Tibial artery (tissue), 4 donors: ENCODE measurements at regions not wholly inside any gene's neighbourhood (a gene's known extent, or its start where the extent isn't known, plus 50 kb on each side); places are given as distances from the start of the nearest gene placed in this dataset.
"Not testable (repeated sequence)": the region's sequence is repeated elsewhere in the genome, so short reads cannot be mapped to it uniquely, and the experiment has no call there.

Experiments
- DNase-seq, 2 donors: peaks; one replicate each; pipeline ENCODE4 v3.0.0-alpha.2; 2019
- H3K27ac ChIP-seq, 2 donors: fragments of 200-600 bp; sonication (generic) in 1 of 2; 1 replicate in 1 of 2; 2 replicates in 1 of 2; pipeline ENCODE4 v1.5.1; 2018 to 2019; ENCODE audit warnings: mild to moderate bottlenecking in 1 of 2
- H3K27me3 ChIP-seq, 2 donors: fragments of 200-600 bp; sonication (generic) in 1 of 2; one replicate each; pipeline versions ENCODE4 v1.5.1 to v1.6.0; 2016 to 2019
- H3K36me3 ChIP-seq, 3 donors: fragments of 200-600 bp; sonication (generic) in 2 of 3; one replicate each; pipeline ENCODE4 v1.5.1; 2016 to 2019; ENCODE audit warnings: mild to moderate bottlenecking in 2 of 3
- H3K4me1 ChIP-seq, 4 donors: fragments of 200-600 bp; sonication (generic) in 2 of 4; 1 replicate in 3 of 4; 2 replicates in 1 of 4; pipeline ENCODE4 v1.5.1; 2016 to 2019
- H3K4me3 ChIP-seq, 2 donors: fragments of 200-600 bp; sonication (generic) in 1 of 2; 1 replicate in 1 of 2; 2 replicates in 1 of 2; pipeline ENCODE4 v1.5.1; 2018 to 2019; ENCODE audit warnings: mild to moderate bottlenecking in 2 of 2
- H3K9me3 ChIP-seq, 3 donors: fragments of 200-600 bp; sonication (generic) in 1 of 3; one replicate each; pipeline ENCODE4 v1.5.1; 2016 to 2019
- intact Hi-C: fragments of 100-400 bp; cut with DNase I; formaldehyde crosslinking; loops from one replicate; pipeline ENCODE4 v1.15.0; 2023; ENCODE audit warnings: low total_unique reads
- TF ChIP-seq, protein P1 (sequence below), 2 experiments: fragments of 200-600 bp in 1 of 2; fragments of 450-650 bp in 1 of 2; IDR thresholded peaks; one replicate each; pipeline ENCODE4 v1.5.1; 2017 to 2019; ENCODE audit warnings: antibody characterized with exemption in 2 of 2, mild to moderate bottlenecking in 1 of 2, moderate library complexity in 1 of 2

- Histone ChIP-seq H3K36me3 (no peaks in the 10 kb centered on the region), H3K4me1 (peaks cover 0 to 3% (median 0%) of the 10 kb centered on the region in 4 donors), H3K4me3 (no peak overlapping the region), H3K27ac (no peak overlapping the region), H3K9me3 (no peaks in the 10 kb centered on the region), H3K27me3 (no peaks in the 10 kb centered on the region)
- TF ChIP-seq, protein P1, sequence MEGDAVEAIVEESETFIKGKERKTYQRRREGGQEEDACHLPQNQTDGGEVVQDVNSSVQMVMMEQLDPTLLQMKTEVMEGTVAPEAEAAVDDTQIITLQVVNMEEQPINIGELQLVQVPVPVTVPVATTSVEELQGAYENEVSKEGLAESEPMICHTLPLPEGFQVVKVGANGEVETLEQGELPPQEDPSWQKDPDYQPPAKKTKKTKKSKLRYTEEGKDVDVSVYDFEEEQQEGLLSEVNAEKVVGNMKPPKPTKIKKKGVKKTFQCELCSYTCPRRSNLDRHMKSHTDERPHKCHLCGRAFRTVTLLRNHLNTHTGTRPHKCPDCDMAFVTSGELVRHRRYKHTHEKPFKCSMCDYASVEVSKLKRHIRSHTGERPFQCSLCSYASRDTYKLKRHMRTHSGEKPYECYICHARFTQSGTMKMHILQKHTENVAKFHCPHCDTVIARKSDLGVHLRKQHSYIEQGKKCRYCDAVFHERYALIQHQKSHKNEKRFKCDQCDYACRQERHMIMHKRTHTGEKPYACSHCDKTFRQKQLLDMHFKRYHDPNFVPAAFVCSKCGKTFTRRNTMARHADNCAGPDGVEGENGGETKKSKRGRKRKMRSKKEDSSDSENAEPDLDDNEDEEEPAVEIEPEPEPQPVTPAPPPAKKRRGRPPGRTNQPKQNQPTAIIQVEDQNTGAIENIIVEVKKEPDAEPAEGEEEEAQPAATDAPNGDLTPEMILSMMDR (IDR thresholded peaks at IDR 0.05): no peak
- intact Hi-C loops: no loop called here
- DNase-seq: no peak
Measured at GRCh38 chr6:68069921-68070710, 565.0 kb upstream of the ADGRB3 start.

GRCh38 chr6:68059899-68060298 is 575.2 kb upstream of the ADGRB3 start:
- Histone ChIP-seq H3K27me3 (no peaks in the 10 kb centered on the region), H3K36me3 (no peaks in the 10 kb centered on the region), H3K4me3 (no peak overlapping the region), H3K27ac (no peak overlapping the region), H3K4me1 (no peaks in the 10 kb centered on the region), H3K9me3 (no peaks in the 10 kb centered on the region)
- no peak for DNase-seq
- TF ChIP-seq, protein P1 (IDR thresholded peaks at IDR 0.05): no peak
- intact Hi-C loops: no loop called here

- no peaks in the 10 kb centered on the region for H3K4me1 ChIP-seq
- no peak overlapping the region for H3K4me3 ChIP-seq
- H3K27me3 ChIP-seq: no peaks in the 10 kb centered on the region
- TF ChIP-seq, protein P1 (IDR thresholded peaks at IDR 0.05): no peak
- H3K27ac ChIP-seq: no peak overlapping the region
- H3K9me3 ChIP-seq: no peaks in the 10 kb centered on the region
- H3K36me3 ChIP-seq: no peaks in the 10 kb centered on the region
- intact Hi-C loops: no loop called here
- DNase-seq: no peak
Measured at GRCh38 chr6:68059261-68059660, 575.8 kb upstream of the ADGRB3 start.

DNA sequence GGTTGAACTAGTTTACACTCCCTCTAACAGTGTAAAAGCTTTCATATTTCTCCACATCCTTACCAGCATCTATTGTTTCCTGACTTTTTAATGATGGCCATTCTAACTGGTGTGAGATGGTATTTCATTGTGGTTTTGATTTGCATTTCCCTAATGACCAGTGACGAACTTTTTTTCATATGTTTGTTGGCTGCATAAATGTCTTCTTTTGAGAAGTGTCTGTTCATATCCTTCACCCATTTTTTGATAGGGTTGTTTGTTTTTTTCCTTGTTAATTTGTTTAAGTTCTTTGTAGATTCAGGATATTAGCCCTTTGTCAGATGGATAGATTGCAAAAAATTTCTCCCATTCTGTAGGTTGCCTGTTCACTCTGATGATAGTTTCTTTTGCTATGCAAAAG is 578.5 kb upstream of the ADGRB3 start:
- H3K9me3 ChIP-seq, DNase-seq, intact Hi-C loops, H3K4me3 ChIP-seq, H3K27ac ChIP-seq, H3K4me1 ChIP-seq, H3K36me3 ChIP-seq, H3K27me3 ChIP-seq: not testable (repeated sequence)

GRCh38 chr6:68054756-68055155 is 580.3 kb upstream of the ADGRB3 start:
- H3K36me3 ChIP-seq: no peaks in the 10 kb centered on the region
- no peak overlapping the region for H3K4me3 ChIP-seq
- TF ChIP-seq, protein P1 (IDR thresholded peaks at IDR 0.05): no peak
- no peak for DNase-seq
- H3K27ac ChIP-seq: no peak overlapping the region
- no peaks in the 10 kb centered on the region for H3K4me1 ChIP-seq
- no peaks in the 10 kb centered on the region for H3K9me3 ChIP-seq
- intact Hi-C loops: no loop called here
- H3K27me3 ChIP-seq: no peaks in the 10 kb centered on the region

- no peaks in the 10 kb centered on the region for H3K36me3 ChIP-seq
- no peak for DNase-seq
- H3K4me1 ChIP-seq: no peaks in the 10 kb centered on the region
- H3K27ac ChIP-seq: no peak overlapping the region
- H3K4me3 ChIP-seq: no peak overlapping the region
- H3K27me3 ChIP-seq: no peaks in the 10 kb centered on the region
- H3K9me3 ChIP-seq: no peaks in the 10 kb centered on the region
- intact Hi-C loops: no loop called here
- TF ChIP-seq, protein P1 (IDR thresholded peaks at IDR 0.05): no peak
Measured at GRCh38 chr6:68053805-68054373, 581.2 kb upstream of the ADGRB3 start.
